Neural cell (in vitro differentiated cells): ENCODE measurements at regions not wholly inside any gene's neighbourhood (a gene's known extent, or its start where the extent isn't known, plus 50 kb on each side); places are given as distances from the start of the nearest gene placed in this dataset.

Experiments
- MXI1 ChIP-seq: fragments of 450-650 bp; conservative IDR thresholded peaks from 2 replicates; pipeline ENCODE4 v1.6.1; 2014; ENCODE audit warnings: antibody characterized with exemption, mild to moderate bottlenecking; ENCODE audit not compliant: poor library complexity, severe bottlenecking
- POLR2AphosphoS5 ChIP-seq: IDR thresholded peaks from 2 replicates; pipeline ENCODE4 v1.6.1; 2012
- TF ChIP-seq, protein P1 (sequence below): fragments of 450-650 bp; IDR thresholded peaks from 2 replicates; pipeline ENCODE4 v1.5.1; 2014; ENCODE audit warnings: antibody characterized with exemption, mild to moderate bottlenecking, moderate library complexity; ENCODE audit not compliant: poor library complexity, severe bottlenecking

DNA sequence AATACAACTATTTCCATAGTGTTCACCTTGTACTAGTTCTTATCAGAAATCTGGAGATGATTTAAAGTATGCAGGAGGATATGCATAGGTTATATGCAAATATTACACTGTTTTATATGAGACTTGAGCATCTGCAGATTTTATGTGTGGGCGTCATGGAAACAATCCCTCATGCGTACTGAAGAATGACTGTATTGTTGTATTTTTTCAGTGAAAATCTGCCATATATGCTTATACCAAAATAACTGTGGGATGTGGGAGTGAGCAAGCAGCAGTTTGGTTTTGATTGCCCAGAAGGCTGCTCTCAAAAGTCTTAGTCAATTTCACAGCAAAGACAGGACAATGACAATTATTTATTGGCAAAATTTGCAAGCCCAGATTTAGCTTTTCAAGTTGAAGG lies 238.8 kb upstream of the PCDH20 start:
- TF ChIP-seq, protein P1, sequence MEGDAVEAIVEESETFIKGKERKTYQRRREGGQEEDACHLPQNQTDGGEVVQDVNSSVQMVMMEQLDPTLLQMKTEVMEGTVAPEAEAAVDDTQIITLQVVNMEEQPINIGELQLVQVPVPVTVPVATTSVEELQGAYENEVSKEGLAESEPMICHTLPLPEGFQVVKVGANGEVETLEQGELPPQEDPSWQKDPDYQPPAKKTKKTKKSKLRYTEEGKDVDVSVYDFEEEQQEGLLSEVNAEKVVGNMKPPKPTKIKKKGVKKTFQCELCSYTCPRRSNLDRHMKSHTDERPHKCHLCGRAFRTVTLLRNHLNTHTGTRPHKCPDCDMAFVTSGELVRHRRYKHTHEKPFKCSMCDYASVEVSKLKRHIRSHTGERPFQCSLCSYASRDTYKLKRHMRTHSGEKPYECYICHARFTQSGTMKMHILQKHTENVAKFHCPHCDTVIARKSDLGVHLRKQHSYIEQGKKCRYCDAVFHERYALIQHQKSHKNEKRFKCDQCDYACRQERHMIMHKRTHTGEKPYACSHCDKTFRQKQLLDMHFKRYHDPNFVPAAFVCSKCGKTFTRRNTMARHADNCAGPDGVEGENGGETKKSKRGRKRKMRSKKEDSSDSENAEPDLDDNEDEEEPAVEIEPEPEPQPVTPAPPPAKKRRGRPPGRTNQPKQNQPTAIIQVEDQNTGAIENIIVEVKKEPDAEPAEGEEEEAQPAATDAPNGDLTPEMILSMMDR: no peak
- TF ChIP-seq MXI1 (no peak), POLR2AphosphoS5 (no peak)
